ENCODE measurements at regions not wholly inside any gene's neighbourhood (a gene's known extent, or its start where the extent isn't known, plus 50 kb on each side); places are given as distances from the start of the nearest gene placed in this dataset.

GRCh38 chr9:111149018-111149759 lies 110.9 kb upstream of the LPAR1 start:
- peak; percentile 21; the same call in 1 of the 2 replicates for TF ChIP-seq CTCF (IDR thresholded peaks at IDR 0.05)
- TF ChIP-seq ZFX (IDR thresholded peaks at IDR 0.05; ENCODE audit: borderline replicate concordance) = no peak
